B cell (primary cell): ENCODE measurements at regions not wholly inside any gene's neighbourhood (a gene's known extent, or its start where the extent isn't known, plus 50 kb on each side); places are given as distances from the start of the nearest gene placed in this dataset.

ENCODE experiments used
- ATAC-seq: fragments of 200-7000 bp; cut with Tn5 transposase; one replicate; pipeline ENCODE4 v1.10.0; 2021; ENCODE audit warnings: low read depth, mild to moderate bottlenecking, moderate number of reproducible peaks, moderate library complexity
- CTCF ChIA-PET: fragments of 350-600 bp; sonication (Branson Sonifier 250); formaldehyde crosslinking; loops from one replicate; lab custom pipeline; 2021; ENCODE audit warnings: antibody characterized with exemption, inconsistent platforms; lab: Charles Lee
- POLR2A ChIA-PET: fragments of 350-600 bp; sonication (Branson Sonifier 250); formaldehyde crosslinking; loops from one replicate; lab custom pipeline; 2021; ENCODE audit warnings: antibody characterized with exemption; lab: Charles Lee
- DNase-seq: peaks from one replicate; pipeline ENCODE4 v3.0.0; 2013
- H2AFZ ChIP-seq: 2 replicates; pipeline ENCODE4 v1.6.1; 2012; ENCODE audit warnings: mild to moderate bottlenecking, low read depth, low read length; ENCODE audit not compliant: insufficient read depth, poor library complexity, severe bottlenecking
- H3K27ac ChIP-seq, 2 donors: 1 replicate in 1 of 2; 2 replicates in 1 of 2; pipeline ENCODE4 v1.5.1; 2012 to 2013; ENCODE audit warnings: low read length in 2 of 2, mild to moderate bottlenecking in 2 of 2, moderate library complexity in 1 of 2
- H3K27me3 ChIP-seq, 4 experiments: fragments of 200-600 bp in 1 of 4; sonication (generic) in 1 of 4; replicated peaks in 1 of 4; 1 replicate in 2 of 4; 2 replicates in 2 of 4; pipeline versions ENCODE4 v1.6.1 to v1.7.0; 2013 to 2016; ENCODE audit warnings: low read length in 3 of 4, mild to moderate bottlenecking in 2 of 4, mixed read lengths in 1 of 4, moderate library complexity in 1 of 4; ENCODE audit not compliant: insufficient read depth in 4 of 4, control insufficient read depth in 3 of 4; ENCODE audit errors: control extremely low read depth in 1 of 4
- H3K36me3 ChIP-seq, 2 experiments: replicated peaks in 1 of 2; 1 replicate in 1 of 2; 2 replicates in 1 of 2; pipeline versions ENCODE4 v1.6.1 to v1.7.1; 2013; ENCODE audit warnings: low read length in 1 of 2; ENCODE audit not compliant: insufficient read depth in 2 of 2, control insufficient read depth in 1 of 2; ENCODE audit errors: control extremely low read depth in 1 of 2, extremely low read depth in 1 of 2
- H3K4me1 ChIP-seq, 2 donors: fragments of 200-600 bp in 1 of 2; sonication (generic) in 1 of 2; 1 replicate in 1 of 2; 2 replicates in 1 of 2; pipeline versions ENCODE4 v1.5.1 to v1.6.1; 2013 to 2017; ENCODE audit warnings: low read length in 2 of 2; ENCODE audit not compliant: control insufficient read depth in 2 of 2, insufficient read depth in 2 of 2
- H3K4me2 ChIP-seq: replicated peaks from 2 replicates; pipeline ENCODE3; 2012; ENCODE audit warnings: mild to moderate bottlenecking, low read depth, low read length; ENCODE audit not compliant: poor library complexity, severe bottlenecking
- H3K4me3 ChIP-seq, 5 experiments: fragments of 200-600 bp in 1 of 5; sonication (generic) in 1 of 5; 1 replicate in 3 of 5; 2 replicates in 2 of 5; pipeline versions ENCODE4 v1.5.1 to v1.7.0; 2011 to 2016; ENCODE audit warnings: low read length in 4 of 5, mild to moderate bottlenecking in 4 of 5, low read depth in 2 of 5, control low read depth in 1 of 5, moderate library complexity in 1 of 5; ENCODE audit not compliant: insufficient read depth in 1 of 5; ENCODE audit errors: control extremely low read depth in 1 of 5, extremely low read depth in 1 of 5
- H3K79me2 ChIP-seq: fragments of 200-600 bp; sonication (generic); one replicate; pipeline ENCODE4 v1.6.0; 2016; ENCODE audit warnings: low read length; ENCODE audit not compliant: control insufficient read depth, insufficient read depth
- H3K9ac ChIP-seq: fragments of 200-600 bp; sonication (generic); 2 replicates; pipeline ENCODE4 v1.6.1; 2017; ENCODE audit warnings: mild to moderate bottlenecking, low read length, moderate library complexity
- H3K9me3 ChIP-seq, 3 donors: one replicate each; pipeline versions ENCODE4 v1.6.1 to v1.7.1; 2013; ENCODE audit warnings: low read length in 2 of 3; ENCODE audit not compliant: control insufficient read depth in 2 of 3, insufficient read depth in 1 of 3; ENCODE audit errors: control extremely low read depth in 1 of 3
- H4K20me1 ChIP-seq: 2 replicates; pipeline ENCODE4 v1.6.0; 2012; ENCODE audit warnings: mild to moderate bottlenecking, low read length; ENCODE audit not compliant: insufficient read depth, control insufficient read depth, poor library complexity, severe bottlenecking
- H3K27ac Mint-ChIP-seq: one replicate; pipeline ENCODE4 v1.8.0; 2021; ENCODE audit warnings: mixed read lengths
- H3K27me3 Mint-ChIP-seq: one replicate; pipeline ENCODE4 v1.8.0; 2021; ENCODE audit warnings: mixed read lengths
- H3K4me1 Mint-ChIP-seq: one replicate; pipeline ENCODE4 v1.8.0; 2021; ENCODE audit warnings: mixed read lengths
- H3K4me3 Mint-ChIP-seq: one replicate; pipeline ENCODE4 v1.8.0; 2021; ENCODE audit warnings: mixed read lengths
- H3K9me3 Mint-ChIP-seq: one replicate; pipeline ENCODE4 v1.8.0; 2022; ENCODE audit warnings: mixed read lengths; ENCODE audit not compliant: insufficient read depth
- CTCF ChIP-seq: fragments of 200-600 bp; IDR thresholded peaks from one replicate; pipeline ENCODE4 v1.8.0; 2022; ENCODE audit warnings: antibody characterized with exemption, mild to moderate bottlenecking
- EZH2 ChIP-seq: IDR thresholded peaks from 2 replicates; pipeline ENCODE4 v1.6.1; 2012; ENCODE audit warnings: borderline replicate concordance, low read depth, mild to moderate bottlenecking, moderate library complexity, low read length; ENCODE audit not compliant: insufficient read depth, poor library complexity, severe bottlenecking
- WGBS: methylation state at CpG from one replicate; pipeline ENCODE4 v1.1.5; 2013; ENCODE audit warnings: missing lambda C conversion rate; ENCODE audit not compliant: insufficient coverage; 5-methylcytosine and 5-hydroxymethylcytosine counted together
- intact Hi-C: fragments of 100-400 bp; cut with micrococcal nuclease; formaldehyde crosslinking; loops from one replicate; pipeline ENCODE4 v1.10.0; 2022

GRCh38 chr13:109374609-109375200, 411.7 kb downstream of the IRS2 start:
- Mint-ChIP-seq H3K4me3 (no peak overlapping the region), H3K27ac (no peak overlapping the region), H3K4me1 (no peaks in the 10 kb centered on the region), H3K9me3 (no peaks in the 10 kb centered on the region), H3K27me3 (peaks cover 4% of the 10 kb centered on the region)
- H3K9ac ChIP-seq, result no peak overlapping the region
- no peaks in the 10 kb centered on the region for H3K36me3 ChIP-seq
- no peak overlapping the region for H3K27ac ChIP-seq
- POLR2A ChIA-PET, result no interaction called here
- DNase-seq (no peak), ATAC-seq (no peak)
- TF ChIP-seq EZH2 (no peak), CTCF (no peak)
- no peak overlapping the region for H3K4me3 ChIP-seq
- intact Hi-C loops, result no loop called here
- no peaks in the 10 kb centered on the region for H3K27me3 ChIP-seq
- no peak overlapping the region for H2AFZ ChIP-seq
- H3K4me2 ChIP-seq, result no peak overlapping the region
- CTCF ChIA-PET, result no interaction called here
- no peaks in the 10 kb centered on the region for H4K20me1 ChIP-seq
- no peaks in the 10 kb centered on the region for H3K79me2 ChIP-seq
- WGBS, result 95% methylated on average over 9 of the region's 11 CpGs
- no peaks in the 10 kb centered on the region for H3K4me1 ChIP-seq
- H3K9me3 ChIP-seq, result no peaks in the 10 kb centered on the region

- ATAC-seq, result no peak
- intact Hi-C loops, result no loop called here
- no peak for DNase-seq
- no peaks in the 10 kb centered on the region for H4K20me1 ChIP-seq
- TF ChIP-seq EZH2, result no peak
- TF ChIP-seq CTCF, result no peak
- H3K9me3 Mint-ChIP-seq, result no peaks in the 10 kb centered on the region
- H3K9ac ChIP-seq, result no peak overlapping the region
- H3K36me3 ChIP-seq, result no peaks in the 10 kb centered on the region
- no peaks in the 10 kb centered on the region for H3K27me3 Mint-ChIP-seq
- no peak overlapping the region for H3K4me2 ChIP-seq
- no peaks in the 10 kb centered on the region for H3K27me3 ChIP-seq
- CTCF ChIA-PET, result no interaction called here
- H3K4me1 Mint-ChIP-seq, result no peaks in the 10 kb centered on the region
- POLR2A ChIA-PET, result no interaction called here
- no peak overlapping the region for H2AFZ ChIP-seq
- H3K4me1 ChIP-seq, result no peaks in the 10 kb centered on the region
- no peak overlapping the region for H3K27ac ChIP-seq
- H3K9me3 ChIP-seq, result no peaks in the 10 kb centered on the region
- H3K79me2 ChIP-seq, result no peaks in the 10 kb centered on the region
- no peak overlapping the region for H3K4me3 ChIP-seq
- no peak overlapping the region for H3K27ac Mint-ChIP-seq
- WGBS, result 93% methylated on average over 5 of the region's 6 CpGs
- no peak overlapping the region for H3K4me3 Mint-ChIP-seq
Measured at GRCh38 chr13:109372666-109373065, 413.7 kb downstream of the IRS2 start.
